ENCODE measurements at regions not wholly inside any gene's neighbourhood (a gene's known extent, or its start where the extent isn't known, plus 50 kb on each side); places are given as distances from the start of the nearest gene placed in this dataset.
A peak's percentile ranks its signal among the peaks of the same experiment; 100 is the strongest.
"Not testable (repeated sequence)": the region's sequence is repeated elsewhere in the genome, so short reads cannot be mapped to it uniquely, and the experiment has no call there.

- peaks cover 0 to 48% (median 0%) of the 10 kb centered on the region in 4 donors for H3K27me3 ChIP-seq
- peak overlapping the region in 3 of 4 donors; percentile 57 to 78 (median 76) for H3K27ac ChIP-seq
- H3K36me3 ChIP-seq: no peaks in the 10 kb centered on the region
- intact Hi-C loops (cut with DNase I): no loop called here
- peak overlapping the region in 3 of 4 donors; percentile 14 to 49 (median 23) for H3K4me3 ChIP-seq
- WGBS, 2 donors: 36 to 39% methylated on average over 5 of the region's 5 CpGs
- no peak for DNase-seq
- TF ChIP-seq POLR2A (IDR thresholded peaks at IDR 0.05) (no peak), CTCF (IDR thresholded peaks at IDR 0.05) (no peak)
- no peaks in the 10 kb centered on the region for H3K9me3 ChIP-seq
- H3K4me1 ChIP-seq: peaks cover 0 to 15% (median 0%) of the 10 kb centered on the region in 3 donors
Observed at GRCh38 chr19:30254158-30254557, 118.0 kb upstream of the ZNF536 start.

- peak overlapping the region in 1 of 4 donors; percentile 32 for H3K4me3 ChIP-seq
- TF ChIP-seq POLR2A (IDR thresholded peaks at IDR 0.05) (no peak), CTCF (IDR thresholded peaks at IDR 0.05) (no peak)
- peaks cover 0 to 10% (median 0%) of the 10 kb centered on the region in 3 donors for H3K4me1 ChIP-seq
- H3K9me3 ChIP-seq: no peaks in the 10 kb centered on the region
- peaks cover 0 to 54% (median 0%) of the 10 kb centered on the region in 4 donors for H3K27me3 ChIP-seq
- intact Hi-C loops (cut with DNase I): no loop called here
- no peaks in the 10 kb centered on the region for H3K36me3 ChIP-seq
- 53 to 68% methylated on average over 5 of the region's 5 CpGs for WGBS, 2 donors
- DNase-seq: no peak
- peak overlapping the region in 3 of 4 donors; percentile 51 to 76 (median 65) for H3K27ac ChIP-seq
Observed at GRCh38 chr19:30254789-30255188, 117.4 kb upstream of the ZNF536 start.

- Histone ChIP-seq H3K9me3 (no peaks in the 10 kb centered on the region), H3K4me1 (peaks cover 0 to 8% (median 0%) of the 10 kb centered on the region in 3 donors), H3K27me3 (peaks cover 0 to 53% (median 0%) of the 10 kb centered on the region in 4 donors), H3K27ac (peak overlapping the region in 3 of 4 donors; percentile 51 to 76 (median 62)), H3K36me3 (no peaks in the 10 kb centered on the region), H3K4me3 (peak overlapping the region in 1 of 4 donors; percentile 16)
- intact Hi-C loops (cut with DNase I): no loop called here
- DNase-seq: no peak
- TF ChIP-seq POLR2A (IDR thresholded peaks at IDR 0.05) (no peak), CTCF (IDR thresholded peaks at IDR 0.05) (no peak)
- 49 to 50% methylated on average over 15 of the region's 15 CpGs for WGBS, 2 donors
Observed at GRCh38 chr19:30255791-30256495, 116.2 kb upstream of the ZNF536 start.

- H3K27me3 ChIP-seq: peaks cover 0 to 53% (median 0%) of the 10 kb centered on the region in 4 donors
- no peak for TF ChIP-seq CTCF (IDR thresholded peaks at IDR 0.05)
- TF ChIP-seq POLR2A (IDR thresholded peaks at IDR 0.05): no peak
- H3K36me3 ChIP-seq: no peaks in the 10 kb centered on the region
- DNase-seq: no peak
- peak overlapping the region in 3 of 4 donors; percentile 51 to 76 (median 62) for H3K27ac ChIP-seq
- intact Hi-C loops (cut with DNase I): no loop called here
- H3K4me1 ChIP-seq: peaks cover 0 to 8% (median 0%) of the 10 kb centered on the region in 3 donors
- 29 to 35% methylated on average over 7 of the region's 7 CpGs for WGBS, 2 donors
- H3K9me3 ChIP-seq: no peaks in the 10 kb centered on the region
- peak overlapping the region in 1 of 4 donors; percentile 16 for H3K4me3 ChIP-seq
Observed at GRCh38 chr19:30256496-30256850, 115.7 kb upstream of the ZNF536 start.

GRCh38 chr19:30263830-30264381 is 108.3 kb upstream of the ZNF536 start:
- Histone ChIP-seq H3K36me3 (no peaks in the 10 kb centered on the region), H3K9me3 (no peaks in the 10 kb centered on the region), H3K4me3 (peak overlapping the region in 1 of 4 donors; percentile 15), H3K27me3 (peaks cover 0 to 43% (median 0%) of the 10 kb centered on the region in 4 donors), H3K4me1 (peaks cover 0 to 13% (median 0%) of the 10 kb centered on the region in 3 donors), H3K27ac (peak overlapping the region in 3 of 4 donors; percentile 7 to 44 (median 25))
- no peak for TF ChIP-seq CTCF (IDR thresholded peaks at IDR 0.05)
- no peak for TF ChIP-seq POLR2A (IDR thresholded peaks at IDR 0.05)
- 18 to 23% methylated on average over 6 of the region's 6 CpGs for WGBS, 2 donors
- intact Hi-C loops (cut with DNase I): no loop called here
- DNase-seq: no peak

- 32 to 68% methylated on average over 2 of the region's 2 CpGs for WGBS, 2 donors
- not testable (repeated sequence) for DNase-seq
- H3K27me3 ChIP-seq: peaks cover 0 to 30% (median 0%) of the 10 kb centered on the region in 4 donors
Observed at GRCh38 chr19:30265918-30266317, 106.3 kb upstream of the ZNF536 start.

More at GRCh38 chr19:30265918-30266317, 106.3 kb upstream of the ZNF536 start:
- H3K36me3 ChIP-seq; H3K27ac ChIP-seq; H3K4me3 ChIP-seq; H3K9me3 ChIP-seq; intact Hi-C loops (cut with DNase I): not testable (repeated sequence)
- H3K4me1 ChIP-seq: peaks cover 0 to 13% (median 0%) of the 10 kb centered on the region in 3 donors

All from esophagus squamous epithelium (tissue), 5 donors.